GM12873 (cell line): ENCODE measurements at regions not wholly inside any gene's neighbourhood (a gene's known extent, or its start where the extent isn't known, plus 50 kb on each side); places are given as distances from the start of the nearest gene placed in this dataset.
A peak's percentile ranks its signal among the peaks of the same experiment; 100 is the strongest.

Experiments
- TF ChIP-seq, protein P1 (sequence below): IDR thresholded peaks from 2 replicates; pipeline ENCODE4 v1.5.1; 2012; ENCODE audit warnings: low read depth, mild to moderate bottlenecking, moderate library complexity, low read length, control low read depth; ENCODE audit not compliant: insufficient read depth; ENCODE audit errors: missing control alignments

GRCh38 chr15:62737551-62737950, 305.0 kb upstream of the TPM1 start:
- TF ChIP-seq, protein P1, sequence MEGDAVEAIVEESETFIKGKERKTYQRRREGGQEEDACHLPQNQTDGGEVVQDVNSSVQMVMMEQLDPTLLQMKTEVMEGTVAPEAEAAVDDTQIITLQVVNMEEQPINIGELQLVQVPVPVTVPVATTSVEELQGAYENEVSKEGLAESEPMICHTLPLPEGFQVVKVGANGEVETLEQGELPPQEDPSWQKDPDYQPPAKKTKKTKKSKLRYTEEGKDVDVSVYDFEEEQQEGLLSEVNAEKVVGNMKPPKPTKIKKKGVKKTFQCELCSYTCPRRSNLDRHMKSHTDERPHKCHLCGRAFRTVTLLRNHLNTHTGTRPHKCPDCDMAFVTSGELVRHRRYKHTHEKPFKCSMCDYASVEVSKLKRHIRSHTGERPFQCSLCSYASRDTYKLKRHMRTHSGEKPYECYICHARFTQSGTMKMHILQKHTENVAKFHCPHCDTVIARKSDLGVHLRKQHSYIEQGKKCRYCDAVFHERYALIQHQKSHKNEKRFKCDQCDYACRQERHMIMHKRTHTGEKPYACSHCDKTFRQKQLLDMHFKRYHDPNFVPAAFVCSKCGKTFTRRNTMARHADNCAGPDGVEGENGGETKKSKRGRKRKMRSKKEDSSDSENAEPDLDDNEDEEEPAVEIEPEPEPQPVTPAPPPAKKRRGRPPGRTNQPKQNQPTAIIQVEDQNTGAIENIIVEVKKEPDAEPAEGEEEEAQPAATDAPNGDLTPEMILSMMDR, result no peak

- TF ChIP-seq, protein P1, result no peak
Observed at GRCh38 chr15:62739082-62739481, 303.5 kb upstream of the TPM1 start.

- TF ChIP-seq, protein P1, result no peak
Observed at GRCh38 chr15:62739507-62739906, 303.0 kb upstream of the TPM1 start.

DNA sequence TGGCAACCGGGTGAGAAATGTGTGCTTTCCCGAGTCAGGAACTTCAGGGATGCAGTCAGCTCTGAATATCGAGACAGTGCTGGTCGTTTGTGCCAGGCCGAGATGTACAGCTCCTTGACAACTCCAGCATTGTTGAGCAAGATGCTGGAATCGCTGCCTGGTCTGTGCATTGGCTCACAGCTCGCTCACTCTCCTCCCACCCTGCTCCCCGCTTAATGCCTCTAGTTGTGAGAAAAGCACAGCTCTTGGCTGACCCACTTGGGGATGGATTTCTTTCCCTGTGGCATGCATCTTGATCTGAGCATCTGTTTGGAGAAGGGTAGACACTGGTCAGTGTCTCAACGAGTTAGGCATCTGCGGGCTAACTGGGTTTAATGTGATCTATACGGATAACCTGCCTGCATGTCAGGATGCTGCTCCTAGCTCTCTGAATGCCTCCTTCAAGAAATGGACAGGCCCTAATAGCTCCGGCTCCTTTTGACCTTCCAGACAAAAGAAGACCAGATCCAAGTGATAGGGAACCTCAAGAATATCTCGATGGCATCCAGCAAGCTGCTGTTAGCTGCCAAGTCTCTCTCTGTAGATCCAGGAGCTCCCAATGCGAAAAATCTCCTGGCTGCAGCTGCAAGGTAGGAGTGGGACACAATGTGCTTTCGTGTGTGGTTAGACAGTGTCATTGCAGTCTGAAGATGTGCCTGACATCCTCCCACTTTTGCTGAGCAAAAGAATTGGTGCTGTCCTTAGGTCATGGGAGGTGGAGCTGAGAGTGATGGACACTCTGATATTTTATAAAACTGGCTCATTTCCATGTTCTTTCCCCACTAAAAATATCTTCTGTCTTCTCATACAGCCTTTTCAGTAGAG, 302.2 kb upstream of the TPM1 start:
- TF ChIP-seq, protein P1, result no peak

GRCh38 chr15:62741106-62741505, 301.4 kb upstream of the TPM1 start:
- TF ChIP-seq, protein P1, result no peak

- TF ChIP-seq, protein P1, result peak; percentile 87
Observed at GRCh38 chr15:62742409-62743171, 300.0 kb upstream of the TPM1 start.

- TF ChIP-seq, protein P1, result no peak
Observed at GRCh38 chr15:62745621-62746225, 296.8 kb upstream of the TPM1 start.
